HCT116 (cell line): ENCODE measurements at regions not wholly inside any gene's neighbourhood (a gene's known extent, or its start where the extent isn't known, plus 50 kb on each side); places are given as distances from the start of the nearest gene placed in this dataset.

Source experiments
- ATAC-seq: fragments of 200-7000 bp; cut with Tn5 transposase; 2 replicates; pipeline ENCODE4 v1.9.1; 2020; ENCODE audit warnings: mild to moderate bottlenecking, moderate library complexity
- BruUV-seq: library from RNA; stranded (reverse); fragments of 400-500 nt; replicated peaks from 2 replicates; lab custom pipeline; 2021; lab: Mats Ljungman, UMichigan
- CTCF ChIA-PET: fragments of 300-600 bp; sonication (Branson Sonifier 250); formaldehyde crosslinking; loops from one replicate; lab custom pipeline; 2021; ENCODE audit warnings: antibody characterized with exemption; lab: Charles Lee
- POLR2A ChIA-PET: fragments of 300-600, 350-600 bp; sonication (Branson Sonifier 250); formaldehyde crosslinking; loops from one replicate; lab custom pipeline; 2021; ENCODE audit warnings: antibody characterized with exemption; lab: Charles Lee
- RAD21 ChIA-PET, 2 experiments: fragments of 300-600 bp; sonication (Branson Sonifier 250); formaldehyde crosslinking; loops; one replicate each; lab custom pipeline; 2023; ENCODE audit warnings: low total read pairs in 2 of 2; ENCODE audit not compliant: uncharacterized antibody in 2 of 2, unreplicated experiment in 2 of 2, low non-redundant PET in 1 of 2; lab: Charles Lee
- DNase-seq: peaks from one replicate; pipeline ENCODE4 v3.0.0-alpha.2; 2010; ENCODE audit warnings: low read depth, low spot score
- H2AFZ ChIP-seq: fragments of 200-600 bp; shearing (Covaris generic), sonication (generic); 2 replicates; pipeline ENCODE4 v1.6.1; 2017; ENCODE audit warnings: low read depth, mixed run types, mixed read lengths, antibody characterized with exemption, low read length; ENCODE audit not compliant: poor library complexity, severe bottlenecking
- H3K27ac ChIP-seq: 2 replicates; pipeline ENCODE4 v1.5.1; 2012; ENCODE audit warnings: low read depth, low read length
- H3K27me3 ChIP-seq: fragments of 200-600 bp; sonication (generic); 2 replicates; pipeline ENCODE4 v1.6.1; 2016; ENCODE audit warnings: mixed run types, low read length, mixed read lengths; ENCODE audit not compliant: insufficient read depth
- H3K36me3 ChIP-seq, 2 experiments: fragments of 200-500 bp in 1 of 2; fragments of 200-600 bp in 1 of 2; sonication (Bioruptor generic) in 1 of 2; sonication (generic) in 1 of 2; 2 replicates each; pipeline versions ENCODE4 v1.5.1 to v1.6.1; 2014 to 2016; ENCODE audit warnings: low read length in 2 of 2, inconsistent platforms in 1 of 2, mixed read lengths in 1 of 2, mixed run types in 1 of 2; ENCODE audit not compliant: insufficient read depth in 2 of 2, control insufficient read depth in 1 of 2
- H3K4me1 ChIP-seq, 2 experiments: fragments of 200-600 bp in 1 of 2; sonication (generic) in 1 of 2; 2 replicates each; pipeline versions ENCODE4 v1.5.1 to v1.6.1; 2012 to 2017; ENCODE audit warnings: low read length in 2 of 2, inconsistent platforms in 1 of 2, mild to moderate bottlenecking in 1 of 2, mixed read lengths in 1 of 2, mixed run types in 1 of 2, moderate library complexity in 1 of 2; ENCODE audit not compliant: insufficient read depth in 2 of 2, control insufficient read depth in 1 of 2
- H3K4me2 ChIP-seq: fragments of 200-600 bp; sonication (generic); 2 replicates; pipeline ENCODE4 v1.6.1; 2017; ENCODE audit warnings: mixed run types, low read length, mixed read lengths
- H3K4me3 ChIP-seq, 2 experiments: fragments of 200-600 bp in 1 of 2; sonication (generic) in 1 of 2; replicated peaks in 1 of 2; 2 replicates each; pipeline ENCODE4 v1.5.1; 2011 to 2016; ENCODE audit warnings: low read length in 2 of 2, control low read depth in 1 of 2, low read depth in 1 of 2, mild to moderate bottlenecking in 1 of 2, mixed read lengths in 1 of 2, mixed run types in 1 of 2
- H3K79me2 ChIP-seq: fragments of 200-600 bp; sonication (generic); 2 replicates; pipeline ENCODE4 v1.6.1; 2017; ENCODE audit warnings: mild to moderate bottlenecking, mixed run types, low read length, moderate library complexity, mixed read lengths; ENCODE audit not compliant: insufficient read depth
- H3K9ac ChIP-seq: fragments of 200-600 bp; sonication (generic); 2 replicates; pipeline ENCODE4 v1.6.1; 2016; ENCODE audit warnings: low read length, mixed read lengths
- H3K9me2 ChIP-seq: fragments of 200-600 bp; sonication (generic), shearing (Covaris generic); 2 replicates; pipeline ENCODE4 v1.6.1; 2017; ENCODE audit warnings: mixed run types, mild to moderate bottlenecking, moderate library complexity; ENCODE audit not compliant: insufficient read depth
- H3K9me3 ChIP-seq, 2 experiments: fragments of 200-500 bp in 1 of 2; fragments of 200-600 bp in 1 of 2; sonication (Bioruptor generic) in 1 of 2; sonication (generic) in 1 of 2; 2 replicates each; pipeline ENCODE4 v1.6.1; 2014 to 2017; ENCODE audit warnings: low read length in 2 of 2, mixed read lengths in 2 of 2, inconsistent platforms in 1 of 2, low read depth in 1 of 2, mild to moderate bottlenecking in 1 of 2, mixed run types in 1 of 2, moderate library complexity in 1 of 2; ENCODE audit not compliant: control insufficient read depth in 1 of 2, insufficient read depth in 1 of 2
- H4K20me1 ChIP-seq: fragments of 200-600 bp; sonication (generic), shearing (Covaris generic); 2 replicates; pipeline ENCODE4 v1.6.1; 2017; ENCODE audit warnings: mixed run types, mild to moderate bottlenecking, moderate library complexity; ENCODE audit not compliant: insufficient read depth
- CEBPB ChIP-seq: IDR thresholded peaks from 2 replicates; pipeline ENCODE4 v1.6.1; 2012; ENCODE audit warnings: low read depth
- EGR1 ChIP-seq: IDR thresholded peaks from 2 replicates; pipeline ENCODE4 v1.6.1; 2012; ENCODE audit warnings: low read depth
- ELF1 ChIP-seq: IDR thresholded peaks from 2 replicates; pipeline ENCODE4 v1.6.1; 2012; ENCODE audit warnings: low read depth, borderline replicate concordance
- POLR2AphosphoS5 ChIP-seq: IDR thresholded peaks from 2 replicates; pipeline ENCODE4 v1.6.1; 2011; ENCODE audit warnings: mild to moderate bottlenecking, low read depth, low read length, moderate library complexity
- RAD21 ChIP-seq: IDR thresholded peaks from 2 replicates; pipeline ENCODE4 v1.6.1; 2012; ENCODE audit warnings: low read depth, mild to moderate bottlenecking
- TCF7L2 ChIP-seq: IDR thresholded peaks from 2 replicates; pipeline ENCODE4 v1.7.0; 2011; ENCODE audit warnings: borderline replicate concordance, inconsistent platforms; ENCODE audit not compliant: insufficient read depth, insufficient read length; ENCODE audit errors: extremely low read depth
- YY1 ChIP-seq: IDR thresholded peaks from 2 replicates; pipeline ENCODE4 v1.6.1; 2011; ENCODE audit warnings: low read length, low read depth, moderate library complexity, mild to moderate bottlenecking; ENCODE audit not compliant: insufficient replicate concordance; ENCODE audit errors: extremely low read depth
- intact Hi-C: fragments of 100-400 bp; cut with micrococcal nuclease; formaldehyde crosslinking; loops from 2 replicates; pipeline ENCODE4 v1.10.0; 2022
- TF ChIP-seq, protein P1 (sequence below): IDR thresholded peaks from 2 replicates; pipeline ENCODE4 v1.6.1; 2012; ENCODE audit warnings: low read depth

DNA sequence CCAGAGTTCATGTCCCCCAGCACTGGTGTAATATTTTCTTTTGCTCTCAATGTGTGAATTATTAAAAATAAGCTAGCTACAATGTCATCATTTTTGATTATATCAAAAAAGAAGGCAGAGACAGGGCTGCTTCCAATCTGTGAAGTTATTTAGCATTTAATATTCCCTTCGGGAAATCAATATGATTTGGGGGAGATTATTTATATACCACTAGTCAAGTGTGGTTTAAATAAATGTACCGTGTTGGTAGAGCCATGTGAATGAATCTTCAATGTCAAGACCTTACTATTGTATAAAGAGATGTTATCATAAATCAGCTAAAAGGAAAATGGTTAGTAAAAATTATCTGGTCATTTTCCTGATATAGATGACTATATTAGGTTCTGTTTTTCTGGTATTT is 87.4 kb upstream of the MID1 start:
- no peak overlapping the region for H3K4me3 ChIP-seq
- H3K9me2 ChIP-seq, result no peaks in the 10 kb centered on the region
- H3K36me3 ChIP-seq, result no peaks in the 10 kb centered on the region
- no peak for DNase-seq
- TF ChIP-seq POLR2AphosphoS5, result no peak
- TF ChIP-seq, all 23 proteins: peak for 0
- no TSS peak for BruUV-seq
- no peaks in the 10 kb centered on the region for H3K79me2 ChIP-seq
- CTCF ChIA-PET, result no interaction called here
- H3K27ac ChIP-seq, result no peak overlapping the region
- ATAC-seq, result no peak
- H3K4me1 ChIP-seq, result no peaks in the 10 kb centered on the region
- no peaks in the 10 kb centered on the region for H4K20me1 ChIP-seq
- H3K9ac ChIP-seq, result no peak overlapping the region
- no peaks in the 10 kb centered on the region for H3K27me3 ChIP-seq
- H3K4me2 ChIP-seq, result no peak overlapping the region
- no peak overlapping the region for H2AFZ ChIP-seq
- POLR2A ChIA-PET, result no interaction called here
- intact Hi-C loops, result no loop called here
- no peaks in the 10 kb centered on the region for H3K9me3 ChIP-seq
- RAD21 ChIA-PET, result no interaction called here

DNA sequence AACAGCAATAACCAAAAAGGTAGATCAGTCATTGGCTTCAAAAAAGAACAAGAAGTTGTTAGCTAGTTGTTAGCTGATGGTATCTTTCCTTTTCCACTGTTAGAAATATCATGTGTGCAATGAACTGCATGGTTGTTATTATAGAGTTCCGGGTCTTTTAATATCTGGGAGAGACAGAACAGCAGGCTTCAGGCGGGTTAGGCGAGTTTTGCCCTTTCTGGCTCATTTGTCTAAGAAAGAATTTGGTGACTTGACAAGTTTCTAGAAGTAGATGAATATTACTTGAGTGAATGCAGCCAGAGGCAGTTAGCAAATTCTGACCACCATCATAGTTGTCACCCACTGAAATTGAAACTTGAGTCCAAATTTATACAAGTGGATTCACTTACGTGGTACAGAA is 88.9 kb upstream of the MID1 start:
- intact Hi-C loops, result no loop called here
- ChIA-PET RAD21 (no interaction called here), CTCF (no interaction called here), POLR2A (no interaction called here)
- Histone ChIP-seq H3K4me2 (no peak overlapping the region), H3K79me2 (no peaks in the 10 kb centered on the region), H3K9me2 (no peaks in the 10 kb centered on the region), H3K4me3 (no peak overlapping the region), H3K4me1 (no peaks in the 10 kb centered on the region), H3K9ac (no peak overlapping the region), H3K27ac (no peak overlapping the region), H3K27me3 (no peaks in the 10 kb centered on the region), H2AFZ (no peak overlapping the region), H3K36me3 (no peaks in the 10 kb centered on the region), H3K9me3 (no peaks in the 10 kb centered on the region), H4K20me1 (no peaks in the 10 kb centered on the region)
- no peak for TF ChIP-seq RAD21
- no peak for TF ChIP-seq YY1
- no peak for TF ChIP-seq POLR2AphosphoS5
- no peak for TF ChIP-seq TCF7L2
- TF ChIP-seq ELF1, result no peak
- TF ChIP-seq EGR1, result no peak
- no peak for TF ChIP-seq CEBPB
- TF ChIP-seq, protein P1, sequence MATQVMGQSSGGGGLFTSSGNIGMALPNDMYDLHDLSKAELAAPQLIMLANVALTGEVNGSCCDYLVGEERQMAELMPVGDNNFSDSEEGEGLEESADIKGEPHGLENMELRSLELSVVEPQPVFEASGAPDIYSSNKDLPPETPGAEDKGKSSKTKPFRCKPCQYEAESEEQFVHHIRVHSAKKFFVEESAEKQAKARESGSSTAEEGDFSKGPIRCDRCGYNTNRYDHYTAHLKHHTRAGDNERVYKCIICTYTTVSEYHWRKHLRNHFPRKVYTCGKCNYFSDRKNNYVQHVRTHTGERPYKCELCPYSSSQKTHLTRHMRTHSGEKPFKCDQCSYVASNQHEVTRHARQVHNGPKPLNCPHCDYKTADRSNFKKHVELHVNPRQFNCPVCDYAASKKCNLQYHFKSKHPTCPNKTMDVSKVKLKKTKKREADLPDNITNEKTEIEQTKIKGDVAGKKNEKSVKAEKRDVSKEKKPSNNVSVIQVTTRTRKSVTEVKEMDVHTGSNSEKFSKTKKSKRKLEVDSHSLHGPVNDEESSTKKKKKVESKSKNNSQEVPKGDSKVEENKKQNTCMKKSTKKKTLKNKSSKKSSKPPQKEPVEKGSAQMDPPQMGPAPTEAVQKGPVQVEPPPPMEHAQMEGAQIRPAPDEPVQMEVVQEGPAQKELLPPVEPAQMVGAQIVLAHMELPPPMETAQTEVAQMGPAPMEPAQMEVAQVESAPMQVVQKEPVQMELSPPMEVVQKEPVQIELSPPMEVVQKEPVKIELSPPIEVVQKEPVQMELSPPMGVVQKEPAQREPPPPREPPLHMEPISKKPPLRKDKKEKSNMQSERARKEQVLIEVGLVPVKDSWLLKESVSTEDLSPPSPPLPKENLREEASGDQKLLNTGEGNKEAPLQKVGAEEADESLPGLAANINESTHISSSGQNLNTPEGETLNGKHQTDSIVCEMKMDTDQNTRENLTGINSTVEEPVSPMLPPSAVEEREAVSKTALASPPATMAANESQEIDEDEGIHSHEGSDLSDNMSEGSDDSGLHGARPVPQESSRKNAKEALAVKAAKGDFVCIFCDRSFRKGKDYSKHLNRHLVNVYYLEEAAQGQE, result no peak
- no TSS peak for BruUV-seq
- DNase-seq (no peak), ATAC-seq (no peak)
